ENCODE measurements at regions not wholly inside any gene's neighbourhood (a gene's known extent, or its start where the extent isn't known, plus 50 kb on each side); places are given as distances from the start of the nearest gene placed in this dataset.
"Not testable (repeated sequence)": the region's sequence is repeated elsewhere in the genome, so short reads cannot be mapped to it uniquely, and the experiment has no call there.

- DNase-seq (ENCODE audit: low read depth), result no peak
Observed at GRCh38 chr20:52438326-52438963, 246.9 kb upstream of the ZFP64 start.

GRCh38 chr20:52434453-52434852 is 242.9 kb upstream of the ZFP64 start:
- DNase-seq (ENCODE audit: low read depth), result no peak

- DNase-seq (ENCODE audit: low read depth), result no peak
Observed at GRCh38 chr20:52434041-52434425, 242.5 kb upstream of the ZFP64 start.

DNA sequence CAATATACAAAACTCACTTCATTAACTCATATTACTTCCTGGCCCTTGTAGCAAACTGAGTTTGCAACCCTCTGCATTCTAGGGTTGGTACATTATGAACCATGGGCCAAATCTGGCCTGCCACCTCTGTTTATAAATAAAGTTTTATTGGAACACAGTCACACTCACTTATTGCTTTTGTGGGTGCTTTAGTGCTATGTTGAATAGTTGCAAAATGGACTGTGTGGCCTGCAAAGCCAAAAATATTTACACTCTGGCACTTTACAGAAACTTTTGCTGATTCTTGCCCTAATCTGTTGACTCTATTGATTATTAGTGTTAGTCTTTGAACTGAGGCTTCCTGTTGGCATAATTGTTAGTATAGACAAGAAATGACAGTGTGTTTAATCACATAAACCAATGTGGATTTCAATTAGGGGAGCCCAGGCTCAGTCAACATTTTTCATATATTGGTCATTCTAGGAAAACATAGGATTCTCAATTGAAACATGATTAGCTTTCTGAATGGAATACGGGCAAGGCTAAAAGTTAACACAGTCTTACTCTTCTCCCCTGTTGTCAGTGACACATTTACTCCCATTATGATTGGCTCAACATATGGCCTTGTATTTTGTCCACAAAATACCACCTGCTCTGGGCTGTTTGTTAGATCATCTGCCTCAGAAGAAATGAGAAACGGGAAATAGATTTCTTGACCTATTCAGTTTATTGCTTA is 241.9 kb upstream of the ZFP64 start:
- DNase-seq (ENCODE audit: low read depth), result no peak

- no peak for DNase-seq (ENCODE audit: low read depth)
Observed at GRCh38 chr20:52432740-52433139, 241.2 kb upstream of the ZFP64 start.

GRCh38 chr20:52429029-52429428 is 237.4 kb upstream of the ZFP64 start:
- DNase-seq (ENCODE audit: low read depth), result no peak

GRCh38 chr20:52427960-52428359 is 236.4 kb upstream of the ZFP64 start:
- no peak for DNase-seq (ENCODE audit: low read depth)

DNA sequence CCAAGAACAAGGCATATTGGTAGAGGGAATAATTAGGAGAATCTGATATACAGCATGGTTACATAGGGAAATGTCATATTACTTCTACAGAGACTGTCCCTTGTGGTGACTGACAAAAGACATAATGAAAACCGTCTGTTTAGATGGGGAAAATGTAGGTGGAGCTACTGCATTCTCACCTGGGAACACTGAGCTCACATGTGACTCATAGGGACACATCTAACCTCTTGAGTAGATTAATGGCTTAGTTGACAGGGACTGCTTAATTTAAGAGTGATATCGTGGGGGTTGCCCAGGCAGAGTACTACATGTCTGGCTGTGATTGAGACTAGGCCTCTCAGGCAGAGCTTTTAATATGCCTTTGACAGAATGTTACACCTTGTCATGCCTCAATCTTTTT is 235.3 kb upstream of the ZFP64 start:
- no peak for DNase-seq (ENCODE audit: low read depth)

DNA sequence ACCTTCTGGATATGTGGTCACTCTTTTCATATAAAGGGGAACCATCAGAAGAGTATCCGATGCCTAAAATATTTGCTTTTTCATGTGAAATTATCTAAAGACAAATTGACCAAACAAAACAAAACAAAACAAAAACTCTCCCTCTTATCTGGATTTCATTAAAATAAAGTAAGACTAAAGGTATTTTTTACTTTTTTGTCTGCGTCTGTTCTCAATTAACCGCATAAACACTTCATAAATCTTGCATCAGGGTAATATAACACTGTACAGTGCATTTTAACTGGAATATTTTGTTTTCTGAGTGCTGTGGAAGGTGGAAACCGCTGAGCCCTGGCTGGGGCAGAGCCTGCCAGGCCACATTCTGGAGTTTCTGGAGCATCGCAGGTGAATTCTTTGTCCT is 234.1 kb upstream of the ZFP64 start:
- DNase-seq (ENCODE audit: low read depth), result no peak

DNA sequence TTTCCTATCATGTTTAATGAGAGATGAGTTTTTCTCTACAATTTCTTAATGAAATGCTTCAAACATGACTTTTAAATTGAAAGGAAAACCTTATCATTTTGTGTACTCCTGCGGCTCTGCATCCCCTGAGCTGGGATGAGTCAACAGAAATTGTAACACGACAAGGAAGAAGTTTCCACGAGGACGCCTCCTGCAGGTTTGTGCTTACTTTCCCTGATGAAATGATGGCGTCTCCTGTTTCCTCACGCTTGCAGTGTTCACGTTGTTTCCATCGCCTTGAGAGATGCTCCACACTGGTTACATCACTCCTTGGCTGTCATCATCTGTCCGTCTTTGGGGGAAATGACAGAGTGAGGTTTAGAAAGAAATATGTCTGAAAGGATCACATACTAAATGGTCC is 233.7 kb upstream of the ZFP64 start:
- no peak for DNase-seq (ENCODE audit: low read depth)

- DNase-seq (ENCODE audit: low read depth), result not testable (repeated sequence)
Observed at GRCh38 chr20:52424357-52424942, 232.9 kb upstream of the ZFP64 start.

DNA sequence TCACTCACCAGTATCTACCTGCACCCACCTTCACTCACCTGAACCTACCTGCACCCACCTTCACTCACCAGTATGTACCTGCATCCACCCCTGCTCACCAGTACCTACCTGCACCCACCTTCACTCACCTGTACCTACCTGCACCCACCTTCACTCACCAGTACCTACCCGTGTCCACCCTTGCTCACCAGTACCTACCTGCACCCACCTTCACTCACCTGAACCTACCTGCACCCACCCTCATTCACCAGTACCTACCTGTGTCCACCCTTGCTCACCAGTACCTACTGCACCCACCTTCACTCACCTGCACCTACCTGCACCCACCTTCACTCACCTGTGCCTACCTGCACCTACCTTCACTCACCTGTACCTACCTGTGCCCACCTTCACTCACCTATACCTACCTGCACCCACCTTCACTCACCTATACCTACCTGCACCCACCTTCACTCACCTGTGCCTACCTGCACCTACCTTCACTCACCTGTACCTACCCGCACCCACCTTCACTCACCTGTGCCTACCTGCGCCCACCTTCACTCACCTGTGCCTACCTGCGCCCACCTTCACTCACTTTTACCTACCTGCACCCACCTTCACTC is 232.1 kb upstream of the ZFP64 start:
- DNase-seq (ENCODE audit: low read depth), result not testable (repeated sequence)

DNA sequence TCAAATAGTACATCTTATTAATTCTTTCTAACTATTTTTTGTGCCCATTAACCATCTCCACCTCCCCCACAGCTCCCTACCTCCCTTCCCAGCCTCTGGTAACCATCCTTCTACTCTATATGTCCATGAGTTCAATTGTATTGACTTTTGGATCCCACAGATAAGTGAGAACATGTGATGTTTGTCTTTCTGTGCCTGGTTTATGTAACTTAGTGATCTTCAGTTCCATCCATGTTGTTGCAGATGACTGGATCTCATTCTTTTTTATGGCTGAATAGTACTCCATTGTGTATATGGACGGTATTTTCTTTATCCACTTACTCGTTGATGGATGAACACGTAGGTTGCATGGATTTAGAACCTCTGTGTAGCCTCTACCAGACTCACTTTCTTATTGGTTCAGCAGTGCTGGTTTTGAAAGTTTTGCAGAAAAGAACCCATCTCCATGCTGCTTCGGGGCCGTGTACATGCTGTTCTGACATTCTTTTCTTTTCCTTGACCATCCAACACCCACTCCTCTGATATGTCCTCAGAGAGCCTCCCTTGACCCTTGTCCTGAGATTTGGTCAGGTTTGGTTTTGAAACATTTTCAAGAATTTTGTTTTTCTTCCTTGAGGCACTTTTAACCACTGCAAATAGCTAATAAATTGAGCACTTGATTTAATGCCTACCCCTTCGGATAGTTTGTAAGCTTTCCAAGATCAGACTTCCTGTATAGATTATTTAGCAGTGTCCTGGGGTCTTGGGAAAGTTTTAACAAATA is 231.2 kb upstream of the ZFP64 start:
- no peak for DNase-seq (ENCODE audit: low read depth)

DNA sequence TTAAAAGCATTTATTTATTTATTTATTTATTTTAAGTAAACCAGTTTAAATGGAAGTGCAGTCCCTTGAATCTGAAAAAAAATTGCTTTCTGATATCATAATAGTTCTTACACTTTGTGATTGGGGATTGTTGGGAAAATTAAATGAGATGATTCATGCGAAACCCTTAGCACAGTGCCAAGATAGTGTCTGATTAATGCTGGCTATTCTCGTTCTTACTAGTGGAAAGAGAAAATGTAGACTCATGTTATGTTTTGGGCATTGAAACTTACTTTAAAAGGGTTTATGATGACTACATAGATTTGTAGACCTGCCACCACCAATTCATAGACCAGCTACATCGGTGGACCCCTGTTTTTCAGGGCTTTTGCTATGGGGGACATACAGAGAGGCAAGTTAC is 229.2 kb upstream of the ZFP64 start:
- no peak for DNase-seq (ENCODE audit: low read depth)

- no peak for DNase-seq (ENCODE audit: low read depth)
Observed at GRCh38 chr20:52419205-52419604, 227.6 kb upstream of the ZFP64 start.

DNA sequence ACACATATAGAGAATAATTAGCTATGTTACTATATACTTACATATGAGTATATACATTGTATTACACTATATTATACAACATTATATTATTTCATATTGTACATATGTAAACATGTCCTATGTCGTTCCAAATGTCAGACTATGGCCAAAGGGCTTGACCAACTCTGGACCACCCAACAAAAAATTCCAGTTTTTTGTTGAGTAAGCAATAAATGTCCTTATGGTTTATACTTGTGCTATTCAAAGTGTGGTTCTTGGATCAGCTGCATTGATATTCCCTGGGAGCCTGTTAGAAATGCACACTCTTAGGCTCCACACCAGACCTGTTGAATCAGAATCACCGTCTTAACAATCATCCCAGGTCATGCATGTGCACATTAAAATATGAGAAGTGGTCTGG is 225.4 kb upstream of the ZFP64 start:
- no peak for DNase-seq (ENCODE audit: low read depth)

GRCh38 chr20:52411611-52412010 is 220.0 kb upstream of the ZFP64 start:
- no peak for DNase-seq (ENCODE audit: low read depth)

DNA sequence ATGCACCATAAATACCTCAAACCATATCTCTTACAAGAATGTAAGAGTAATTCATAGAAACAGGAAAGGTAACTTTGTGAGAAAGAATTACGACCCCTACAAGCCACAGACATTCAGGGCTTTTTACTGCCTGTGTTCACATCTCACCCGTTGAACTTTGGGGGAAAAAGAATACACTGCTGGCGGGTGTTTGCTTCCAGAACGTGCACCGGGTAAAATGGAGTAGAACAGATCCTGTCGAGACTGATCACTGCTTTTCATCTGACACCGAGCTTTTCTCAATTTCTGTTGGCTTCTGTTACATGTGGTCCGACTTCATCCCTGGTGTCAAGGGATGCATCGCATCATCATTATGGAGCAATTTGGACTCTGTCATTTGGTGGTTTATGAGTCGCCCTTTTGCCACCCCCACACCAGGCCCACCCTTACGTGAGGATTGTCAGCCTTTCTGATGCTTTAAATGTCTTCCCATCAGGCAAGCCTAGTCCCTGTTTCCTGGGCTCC is 219.2 kb upstream of the ZFP64 start:
- no peak for DNase-seq (ENCODE audit: low read depth)

DNA sequence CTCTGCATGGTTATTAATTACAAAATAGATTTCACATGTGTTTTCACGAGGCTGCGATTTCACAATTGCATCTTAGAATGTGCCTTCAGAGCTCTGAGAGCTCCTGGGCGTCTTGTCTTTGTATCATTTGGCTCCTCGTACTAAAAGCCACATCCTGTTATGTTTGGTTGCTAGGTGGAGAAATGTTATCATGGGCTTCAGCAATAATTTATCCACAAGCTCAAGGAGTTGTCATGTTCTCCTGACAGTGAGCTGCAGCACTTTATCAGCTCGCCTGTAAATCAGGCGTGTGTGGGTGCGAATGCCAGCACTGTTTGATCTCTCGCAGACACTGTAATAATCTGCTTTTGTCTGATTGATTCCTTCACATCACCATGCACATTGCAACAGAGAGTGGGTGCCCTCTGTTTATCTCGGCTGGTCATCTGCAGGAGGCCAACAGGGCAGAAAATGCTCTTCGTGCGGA is 218.6 kb upstream of the ZFP64 start:
- peak; percentile 20 for DNase-seq (ENCODE audit: low read depth)

GRCh38 chr20:52405986-52406385 is 214.4 kb upstream of the ZFP64 start:
- DNase-seq (ENCODE audit: low read depth), result no peak

DNA sequence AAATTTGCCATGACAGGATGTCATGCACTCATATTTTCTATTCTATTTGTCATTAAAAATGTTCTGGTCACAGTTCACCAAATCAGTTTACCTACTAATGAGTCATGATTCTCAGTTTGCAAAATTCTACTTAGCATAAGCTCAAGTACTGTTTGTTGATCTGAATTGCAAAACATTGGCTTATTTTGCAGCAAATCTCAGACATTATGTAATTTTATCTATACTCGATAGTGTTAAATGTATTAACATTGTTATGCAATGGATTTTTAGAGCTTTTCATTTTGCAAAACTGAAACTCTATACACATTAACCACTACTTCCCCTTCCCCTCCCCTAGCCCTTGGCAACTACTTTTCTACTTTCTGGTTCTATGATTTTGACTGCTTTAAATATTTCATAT is 213.8 kb upstream of the ZFP64 start:
- DNase-seq (ENCODE audit: low read depth), result no peak

DNA sequence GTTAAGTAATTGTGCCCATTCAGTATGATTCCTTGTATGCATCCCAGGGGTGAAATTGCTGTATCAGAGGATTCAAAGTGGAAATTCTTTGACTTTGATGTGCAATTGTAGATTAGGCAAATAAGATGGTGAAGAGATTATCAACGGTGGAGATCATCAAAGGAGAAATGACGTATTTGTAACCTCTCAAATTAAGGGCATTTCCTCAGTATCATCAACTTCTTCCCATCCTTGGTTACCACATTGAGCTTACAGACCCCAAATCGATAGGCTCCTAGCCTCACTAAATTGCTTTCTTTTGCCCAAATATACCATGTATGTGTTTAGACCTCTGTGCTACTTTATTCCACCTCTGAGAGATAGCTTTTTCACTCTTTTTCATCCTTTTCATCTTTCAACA is 213.1 kb upstream of the ZFP64 start:
- no peak for DNase-seq (ENCODE audit: low read depth)

All from stimulated activated CD8-positive, alpha-beta memory T cell treated with anti-CD3 and anti-CD28 coated beads, Interleukin-15, amount 100 ng/mL, for 1 hour (primary cell).